SH-SY5Y (cell line): ENCODE measurements at regions not wholly inside any gene's neighbourhood (a gene's known extent, or its start where the extent isn't known, plus 50 kb on each side); places are given as distances from the start of the nearest gene placed in this dataset.

ENCODE experiments used
- GATA2 ChIP-seq: IDR thresholded peaks from 2 replicates; pipeline ENCODE4 v1.6.1; 2011; ENCODE audit warnings: mild to moderate bottlenecking, low read depth, low read length
- GATA3 ChIP-seq: IDR thresholded peaks from 2 replicates; pipeline ENCODE4 v1.6.1; 2011; ENCODE audit warnings: low read depth, mild to moderate bottlenecking, low read length, moderate library complexity

DNA sequence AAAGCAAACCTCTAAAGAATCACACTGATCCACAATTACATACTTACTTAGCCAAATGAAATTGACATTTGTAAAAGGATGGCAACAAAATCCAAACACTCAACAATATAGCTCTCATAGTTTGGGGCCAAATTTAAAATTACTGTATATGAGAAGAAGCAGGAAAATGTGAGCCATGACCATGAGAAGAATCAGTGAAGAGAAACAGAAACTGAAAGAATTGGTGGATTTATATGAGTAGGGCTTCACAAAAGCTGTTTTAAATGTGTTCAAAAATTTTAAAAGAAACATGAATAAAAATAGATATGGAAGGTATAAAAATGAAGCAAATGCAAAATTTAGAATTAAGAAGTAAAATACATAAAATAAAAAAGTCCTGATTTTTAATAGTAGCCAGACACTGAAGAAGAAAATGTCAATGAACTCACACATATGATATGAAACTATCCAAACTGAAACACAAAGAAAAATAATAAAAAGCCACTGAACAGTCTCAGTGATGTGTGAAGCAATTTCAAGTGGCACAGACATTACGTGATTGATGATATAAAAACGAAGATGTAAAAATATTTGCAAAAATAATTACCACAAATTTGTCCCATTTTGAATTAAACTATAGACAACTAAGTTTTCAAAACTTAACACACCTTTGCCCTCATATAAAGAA is 87.9 kb upstream of the MDGA2 start:
- TF ChIP-seq GATA3 (no peak), GATA2 (no peak)
